22Rv1 (cell line): ENCODE measurements at regions not wholly inside any gene's neighbourhood (a gene's known extent, or its start where the extent isn't known, plus 50 kb on each side); places are given as distances from the start of the nearest gene placed in this dataset.

Source experiments
- H3K27ac ChIP-seq: fragments of 450-650 bp; 2 replicates; pipeline ENCODE4 v1.5.1; 2017
- CTCF ChIP-seq: fragments of 450-650 bp; IDR thresholded peaks from 2 replicates; pipeline ENCODE4 v1.5.1; 2017; ENCODE audit warnings: mild to moderate bottlenecking
- ZFX ChIP-seq: fragments of 450-650 bp; IDR thresholded peaks from 2 replicates; pipeline ENCODE4 v1.6.1; 2017; ENCODE audit warnings: antibody characterized with exemption, borderline replicate concordance

DNA sequence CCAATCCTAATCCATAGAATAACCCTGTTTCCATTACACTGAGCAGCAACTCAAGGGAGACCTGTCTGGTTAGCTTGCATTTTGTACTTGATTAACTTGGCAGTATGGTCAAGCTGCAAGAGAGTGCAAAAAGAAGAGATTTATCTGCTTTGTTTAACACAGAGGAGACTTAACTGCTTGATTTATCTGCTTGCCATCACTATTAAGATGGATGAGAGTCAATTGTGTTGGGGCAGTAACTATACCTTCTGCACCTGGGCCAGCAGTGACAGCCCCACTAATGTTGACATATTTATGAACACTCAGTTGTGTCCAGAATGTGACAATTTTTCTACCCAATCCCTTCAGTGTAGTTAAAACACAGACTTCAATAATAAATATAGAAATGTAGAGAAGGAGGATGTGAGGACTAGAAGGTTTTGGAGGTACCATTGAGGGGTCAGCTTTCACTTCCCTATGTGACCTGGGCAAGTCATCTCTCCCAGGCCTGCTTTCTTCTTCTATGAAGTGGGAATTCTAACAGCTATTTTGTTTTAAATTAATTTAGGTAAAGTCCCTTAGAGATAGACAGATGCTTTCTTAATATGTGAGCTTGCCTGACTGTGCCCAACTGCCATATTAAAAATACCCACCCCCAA lies 159.1 kb upstream of the KCNK2 start:
- TF ChIP-seq ZFX (no peak), CTCF (no peak)
- H3K27ac ChIP-seq = no peak overlapping the region

- H3K27ac ChIP-seq = no peak overlapping the region
- no peak for TF ChIP-seq CTCF
- TF ChIP-seq ZFX = no peak
These were observed 154.7 kb upstream of the KCNK2 start for GRCh38 chr1:214927796-214928195.

DNA sequence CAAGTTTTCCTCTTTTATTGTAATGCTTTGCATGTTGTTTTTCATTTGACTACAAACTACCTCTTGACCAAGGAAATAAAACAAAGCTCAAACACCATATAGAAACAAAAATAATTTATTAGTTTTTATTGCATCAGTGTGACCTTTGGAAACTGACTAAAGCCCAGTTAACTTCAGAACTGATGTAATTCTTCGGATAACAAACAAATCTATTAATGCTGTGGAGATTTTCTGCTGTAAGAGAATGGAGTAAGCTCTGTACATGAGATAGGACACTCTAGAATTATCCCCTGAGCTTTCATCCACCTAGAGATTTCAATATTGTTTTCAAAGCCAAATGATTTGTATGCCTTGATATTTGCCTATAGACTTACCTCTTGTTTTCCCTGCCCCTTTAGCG lies 154.0 kb upstream of the KCNK2 start:
- TF ChIP-seq CTCF (no peak), ZFX (no peak)

GRCh38 chr1:214933375-214933774 lies 149.2 kb upstream of the KCNK2 start:
- no peak overlapping the region for H3K27ac ChIP-seq
- no peak for TF ChIP-seq CTCF
- TF ChIP-seq ZFX = no peak

More for the DNA sequence above, 154.0 kb upstream of the KCNK2 start:
- H3K27ac ChIP-seq = no peak overlapping the region

- no peak overlapping the region for H3K27ac ChIP-seq
- no peak for TF ChIP-seq ZFX
- TF ChIP-seq CTCF = no peak
These were observed 148.5 kb upstream of the KCNK2 start for GRCh38 chr1:214934045-214934444.

DNA sequence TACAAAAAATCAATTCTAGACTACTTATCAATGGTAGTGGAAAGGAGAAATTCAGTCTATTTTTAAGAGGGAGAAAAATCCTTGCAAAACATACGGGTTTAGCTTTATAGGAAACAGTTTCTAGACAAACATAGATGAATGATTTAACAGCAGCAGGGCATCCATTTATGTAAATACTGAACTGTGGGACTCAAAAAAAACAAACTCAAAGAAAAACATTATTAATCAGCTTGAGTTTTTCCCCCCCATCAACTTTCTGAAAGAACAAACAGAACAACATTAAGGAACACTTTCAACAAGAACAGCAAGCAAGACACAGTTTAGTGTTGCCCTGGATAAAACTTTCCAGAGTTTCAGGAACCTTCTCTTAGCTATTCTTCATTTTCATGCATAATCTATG lies 147.3 kb upstream of the KCNK2 start:
- TF ChIP-seq ZFX = no peak

GRCh38 chr1:214939180-214939579 lies 143.4 kb upstream of the KCNK2 start:
- TF ChIP-seq ZFX (no peak), CTCF (no peak)
- H3K27ac ChIP-seq = no peak overlapping the region

More for the DNA sequence above, 147.3 kb upstream of the KCNK2 start:
- no peak overlapping the region for H3K27ac ChIP-seq

DNA sequence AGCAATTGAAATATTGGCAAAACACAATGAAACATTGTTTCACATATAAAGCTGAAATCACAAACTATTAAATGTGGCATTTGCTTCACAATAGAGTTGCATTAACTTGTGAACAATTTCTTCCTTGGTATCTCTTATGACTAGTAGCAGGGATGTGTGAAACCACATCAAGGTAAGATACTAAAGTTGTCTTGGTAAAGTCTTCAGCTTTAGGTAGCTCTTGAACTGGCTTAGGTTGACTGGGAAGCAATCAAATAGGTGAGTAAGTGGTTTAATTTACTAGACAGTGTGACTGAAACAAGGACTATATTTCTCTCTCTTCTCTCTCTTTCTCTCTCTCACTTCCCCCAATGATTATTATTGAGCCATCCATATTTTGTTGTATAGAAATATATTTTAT lies 141.5 kb upstream of the KCNK2 start:
- no peak overlapping the region for H3K27ac ChIP-seq
- TF ChIP-seq ZFX (no peak), CTCF (no peak)
